CD8-positive, alpha-beta memory T cell (primary cell): ENCODE measurements at regions not wholly inside any gene's neighbourhood (a gene's known extent, or its start where the extent isn't known, plus 50 kb on each side); places are given as distances from the start of the nearest gene placed in this dataset.
A peak's percentile ranks its signal among the peaks of the same experiment; 100 is the strongest.

ENCODE experiments used
- CTCF ChIA-PET: fragments of 350-600 bp; sonication (Branson Sonifier 250); formaldehyde crosslinking; loops from one replicate; lab custom pipeline; 2021; ENCODE audit warnings: antibody characterized with exemption; lab: Charles Lee
- POLR2A ChIA-PET: fragments of 350-600 bp; sonication (Branson Sonifier 250); formaldehyde crosslinking; loops from one replicate; lab custom pipeline; 2021; ENCODE audit warnings: antibody characterized with exemption; lab: Charles Lee
- DNase-seq, 5 donors: peaks; one replicate each; pipeline versions ENCODE4 v3.0.0 to v3.0.0-alpha.2; 2020 to 2022; ENCODE audit warnings: mixed read lengths in 1 of 5
- H3K27ac ChIP-seq: one replicate; pipeline ENCODE4 v1.7.0; 2013; ENCODE audit warnings: low read depth, mild to moderate bottlenecking, low read length, moderate library complexity
- H3K27me3 ChIP-seq: 2 replicates; pipeline ENCODE4 v1.7.0; 2013; ENCODE audit warnings: low read length, mild to moderate bottlenecking; ENCODE audit not compliant: insufficient read depth, poor library complexity, severe bottlenecking
- H3K36me3 ChIP-seq: 2 replicates; pipeline ENCODE4 v1.7.0; 2013; ENCODE audit warnings: mild to moderate bottlenecking, low read length, moderate library complexity; ENCODE audit not compliant: insufficient read depth
- H3K4me1 ChIP-seq: 2 replicates; pipeline ENCODE4 v1.7.0; 2013; ENCODE audit warnings: mild to moderate bottlenecking, low read length, moderate library complexity; ENCODE audit not compliant: insufficient read depth
- H3K4me3 ChIP-seq: 2 replicates; pipeline ENCODE4 v1.7.0; 2013; ENCODE audit warnings: mild to moderate bottlenecking, low read length
- H3K9me3 ChIP-seq: 2 replicates; pipeline ENCODE4 v1.7.0; 2013; ENCODE audit warnings: mild to moderate bottlenecking, low read length
- H3K27ac Mint-ChIP-seq, 8 donors: one replicate each; pipeline ENCODE4 v1.8.0; 2020 to 2021; ENCODE audit warnings: mixed read lengths in 8 of 8, mild to moderate bottlenecking in 6 of 8, inconsistent platforms in 3 of 8, moderate library complexity in 3 of 8
- H3K27me3 Mint-ChIP-seq, 2 donors: one replicate each; pipeline ENCODE4 v1.8.0; 2020 to 2021; ENCODE audit warnings: mixed read lengths in 2 of 2, mild to moderate bottlenecking in 1 of 2, moderate library complexity in 1 of 2
- H3K36me3 Mint-ChIP-seq, 3 donors: one replicate each; pipeline ENCODE4 v1.8.0; 2020 to 2021; ENCODE audit warnings: mixed read lengths in 3 of 3, inconsistent platforms in 1 of 3, mild to moderate bottlenecking in 1 of 3
- H3K4me1 Mint-ChIP-seq, 3 donors: one replicate each; pipeline ENCODE4 v1.8.0; 2020 to 2021; ENCODE audit warnings: mixed read lengths in 3 of 3, inconsistent platforms in 1 of 3, mild to moderate bottlenecking in 1 of 3
- H3K4me3 Mint-ChIP-seq, 7 donors: one replicate each; pipeline ENCODE4 v1.8.0; 2020 to 2021; ENCODE audit warnings: mixed read lengths in 7 of 7, mild to moderate bottlenecking in 6 of 7, moderate library complexity in 4 of 7, inconsistent platforms in 2 of 7
- H3K9me3 Mint-ChIP-seq, 5 donors: one replicate each; pipeline ENCODE4 v1.8.0; 2020 to 2022; ENCODE audit warnings: mixed read lengths in 5 of 5, mild to moderate bottlenecking in 3 of 5, moderate library complexity in 2 of 5, inconsistent platforms in 1 of 5

GRCh38 chr16:66152181-66152580 lies 214.3 kb upstream of the CDH5 start:
- Histone ChIP-seq H3K4me1 (no peaks in the 10 kb centered on the region), H3K36me3 (no peaks in the 10 kb centered on the region), H3K4me3 (no peak overlapping the region), H3K27ac (no peak overlapping the region), H3K27me3 (peaks cover 3% of the 10 kb centered on the region), H3K9me3 (no peaks in the 10 kb centered on the region)
- ChIA-PET CTCF (no interaction called here), POLR2A (no interaction called here)
- DNase-seq = no peak
- H3K27ac Mint-ChIP-seq = peak overlapping the region in 1 of 8 donors; percentile 57
- no peak overlapping the region for H3K4me3 Mint-ChIP-seq
- H3K9me3 Mint-ChIP-seq = peaks cover 0 to 3% (median 0%) of the 10 kb centered on the region in 5 donors
- no peaks in the 10 kb centered on the region for H3K36me3 Mint-ChIP-seq
- peaks cover 5 to 19% of the 10 kb centered on the region in 2 donors for H3K27me3 Mint-ChIP-seq
- H3K4me1 Mint-ChIP-seq = peaks cover 0 to 9% (median 4%) of the 10 kb centered on the region in 3 donors

GRCh38 chr16:66150698-66151482 lies 215.6 kb upstream of the CDH5 start:
- Histone ChIP-seq H3K4me3 (no peak overlapping the region), H3K9me3 (no peaks in the 10 kb centered on the region), H3K27ac (no peak overlapping the region), H3K4me1 (no peaks in the 10 kb centered on the region), H3K27me3 (no peaks in the 10 kb centered on the region), H3K36me3 (no peaks in the 10 kb centered on the region)
- POLR2A ChIA-PET = no interaction called here
- Mint-ChIP-seq H3K36me3 (no peaks in the 10 kb centered on the region), H3K4me3 (peak overlapping the region in 1 of 7 donors; percentile 76), H3K4me1 (peaks cover 0 to 9% (median 4%) of the 10 kb centered on the region in 3 donors), H3K27me3 (peaks cover 9 to 20% of the 10 kb centered on the region in 2 donors), H3K9me3 (no peaks in the 10 kb centered on the region), H3K27ac (peak overlapping the region in 3 of 8 donors; percentile 49 to 97 (median 61))
- no peak for DNase-seq
- CTCF ChIA-PET = no interaction called here

- DNase-seq = no peak
- H3K4me1 Mint-ChIP-seq = peaks cover 0 to 9% (median 4%) of the 10 kb centered on the region in 3 donors
- ChIA-PET CTCF (no interaction called here), POLR2A (no interaction called here)
- H3K9me3 Mint-ChIP-seq = no peaks in the 10 kb centered on the region
- H3K9me3 ChIP-seq = no peaks in the 10 kb centered on the region
- no peak overlapping the region for H3K27ac Mint-ChIP-seq
- H3K4me1 ChIP-seq = no peaks in the 10 kb centered on the region
- no peaks in the 10 kb centered on the region for H3K27me3 ChIP-seq
- peaks cover 6 to 15% of the 10 kb centered on the region in 2 donors for H3K27me3 Mint-ChIP-seq
- H3K4me3 Mint-ChIP-seq = no peak overlapping the region
- H3K4me3 ChIP-seq = no peak overlapping the region
- H3K27ac ChIP-seq = no peak overlapping the region
- no peaks in the 10 kb centered on the region for H3K36me3 Mint-ChIP-seq
- H3K36me3 ChIP-seq = no peaks in the 10 kb centered on the region
These were observed 219.2 kb upstream of the CDH5 start for GRCh38 chr16:66147291-66147690.

- H3K4me3 ChIP-seq = no peak overlapping the region
- H3K27ac ChIP-seq = no peak overlapping the region
- ChIA-PET POLR2A (no interaction called here), CTCF (no interaction called here)
- H3K27me3 Mint-ChIP-seq = peaks cover 6 to 18% of the 10 kb centered on the region in 2 donors
- peak overlapping the region in 1 of 8 donors; percentile 43 for H3K27ac Mint-ChIP-seq
- no peaks in the 10 kb centered on the region for H3K36me3 ChIP-seq
- H3K4me3 Mint-ChIP-seq = no peak overlapping the region
- no peaks in the 10 kb centered on the region for H3K9me3 ChIP-seq
- no peaks in the 10 kb centered on the region for H3K36me3 Mint-ChIP-seq
- DNase-seq = no peak
- no peaks in the 10 kb centered on the region for H3K4me1 ChIP-seq
- H3K9me3 Mint-ChIP-seq = no peaks in the 10 kb centered on the region
- H3K4me1 Mint-ChIP-seq = peaks cover 0 to 9% (median 4%) of the 10 kb centered on the region in 3 donors
- no peaks in the 10 kb centered on the region for H3K27me3 ChIP-seq
These were observed 219.7 kb upstream of the CDH5 start for GRCh38 chr16:66146798-66147197.

- ChIA-PET POLR2A (no interaction called here), CTCF (no interaction called here)
- H3K27me3 Mint-ChIP-seq = peaks cover 6 to 25% of the 10 kb centered on the region in 2 donors
- Histone ChIP-seq H3K4me1 (no peaks in the 10 kb centered on the region), H3K4me3 (no peak overlapping the region), H3K27me3 (no peaks in the 10 kb centered on the region), H3K27ac (no peak overlapping the region), H3K9me3 (no peaks in the 10 kb centered on the region), H3K36me3 (no peaks in the 10 kb centered on the region)
- H3K4me1 Mint-ChIP-seq = no peaks in the 10 kb centered on the region
- no peak overlapping the region for H3K27ac Mint-ChIP-seq
- H3K9me3 Mint-ChIP-seq = no peaks in the 10 kb centered on the region
- no peaks in the 10 kb centered on the region for H3K36me3 Mint-ChIP-seq
- no peak overlapping the region for H3K4me3 Mint-ChIP-seq
- no peak for DNase-seq
These were observed 221.8 kb upstream of the CDH5 start for GRCh38 chr16:66144641-66145040.

- CTCF ChIA-PET = no interaction called here
- H3K4me1 Mint-ChIP-seq = no peaks in the 10 kb centered on the region
- H3K27ac ChIP-seq = no peak overlapping the region
- peaks cover 6 to 21% of the 10 kb centered on the region in 2 donors for H3K27me3 Mint-ChIP-seq
- no peaks in the 10 kb centered on the region for H3K9me3 ChIP-seq
- H3K4me3 Mint-ChIP-seq = no peak overlapping the region
- DNase-seq = no peak
- H3K9me3 Mint-ChIP-seq = no peaks in the 10 kb centered on the region
- no peaks in the 10 kb centered on the region for H3K36me3 ChIP-seq
- H3K4me3 ChIP-seq = no peak overlapping the region
- H3K4me1 ChIP-seq = no peaks in the 10 kb centered on the region
- no peaks in the 10 kb centered on the region for H3K36me3 Mint-ChIP-seq
- POLR2A ChIA-PET = no interaction called here
- no peaks in the 10 kb centered on the region for H3K27me3 ChIP-seq
- no peak overlapping the region for H3K27ac Mint-ChIP-seq
These were observed 223.1 kb upstream of the CDH5 start for GRCh38 chr16:66143415-66143814.

GRCh38 chr16:66141885-66142284 lies 224.6 kb upstream of the CDH5 start:
- no peak overlapping the region for H3K27ac Mint-ChIP-seq
- no peaks in the 10 kb centered on the region for H3K36me3 Mint-ChIP-seq
- no peak for DNase-seq
- Histone ChIP-seq H3K4me3 (no peak overlapping the region), H3K36me3 (no peaks in the 10 kb centered on the region), H3K4me1 (no peaks in the 10 kb centered on the region), H3K27ac (no peak overlapping the region), H3K9me3 (no peaks in the 10 kb centered on the region), H3K27me3 (no peaks in the 10 kb centered on the region)
- POLR2A ChIA-PET = no interaction called here
- H3K9me3 Mint-ChIP-seq = no peaks in the 10 kb centered on the region
- H3K4me1 Mint-ChIP-seq = no peaks in the 10 kb centered on the region
- H3K4me3 Mint-ChIP-seq = no peak overlapping the region
- peaks cover 6 to 18% of the 10 kb centered on the region in 2 donors for H3K27me3 Mint-ChIP-seq
- CTCF ChIA-PET = no interaction called here

GRCh38 chr16:66137853-66138252 lies 228.6 kb upstream of the CDH5 start:
- no peak for DNase-seq
- no peak overlapping the region for H3K4me3 ChIP-seq
- Mint-ChIP-seq H3K36me3 (no peaks in the 10 kb centered on the region), H3K27ac (no peak overlapping the region), H3K9me3 (no peaks in the 10 kb centered on the region), H3K27me3 (peaks cover 10 to 31% of the 10 kb centered on the region in 2 donors), H3K4me1 (no peaks in the 10 kb centered on the region), H3K4me3 (no peak overlapping the region)
- H3K27ac ChIP-seq = no peak overlapping the region
- H3K4me1 ChIP-seq = no peaks in the 10 kb centered on the region
- ChIA-PET POLR2A (no interaction called here), CTCF (no interaction called here)
- no peaks in the 10 kb centered on the region for H3K27me3 ChIP-seq
- no peaks in the 10 kb centered on the region for H3K9me3 ChIP-seq
- no peaks in the 10 kb centered on the region for H3K36me3 ChIP-seq
